Peyer's patch (tissue), 4 donors: ENCODE measurements at regions not wholly inside any gene's neighbourhood (a gene's known extent, or its start where the extent isn't known, plus 50 kb on each side); places are given as distances from the start of the nearest gene placed in this dataset.

Experiments
- DNase-seq, 3 donors: peaks; one replicate each; pipeline ENCODE4 v3.0.0-alpha.2; 2017 to 2019
- H3K27ac ChIP-seq, 4 donors: fragments of 200-600 bp; sonication (generic); one replicate each; pipeline ENCODE4 v1.5.1; 2016 to 2019
- H3K27me3 ChIP-seq, 2 donors: fragments of 200-600 bp; sonication (generic); one replicate each; pipeline ENCODE4 v1.5.1; 2019
- H3K36me3 ChIP-seq, 3 donors: fragments of 200-600 bp; sonication (generic); one replicate each; pipeline ENCODE4 v1.5.1; 2016 to 2019
- H3K4me1 ChIP-seq, 4 donors: fragments of 200-600 bp; sonication (generic); one replicate each; pipeline ENCODE4 v1.5.1; 2016 to 2019
- H3K4me3 ChIP-seq, 4 donors: fragments of 200-600 bp; sonication (generic); 1 replicate in 3 of 4; 2 replicates in 1 of 4; pipeline ENCODE4 v1.5.1; 2016 to 2019; ENCODE audit warnings: mild to moderate bottlenecking in 1 of 4
- H3K9me3 ChIP-seq, 4 donors: fragments of 200-600 bp; sonication (generic); one replicate each; pipeline ENCODE4 v1.5.1; 2016 to 2019; ENCODE audit warnings: mild to moderate bottlenecking in 1 of 4
- CTCF ChIP-seq, 6 experiments: fragments of 450-650 bp in 4 of 6; fragments of 200-600 bp in 2 of 6; sonication (generic) in 1 of 6; IDR thresholded peaks; one replicate each; pipeline ENCODE4 v1.5.1; 2017 to 2019; ENCODE audit warnings: antibody characterized with exemption in 6 of 6, mild to moderate bottlenecking in 3 of 6, moderate library complexity in 1 of 6
- POLR2A ChIP-seq, 2 donors: fragments of 450-650 bp; IDR thresholded peaks; one replicate each; pipeline ENCODE4 v1.5.1; 2017; ENCODE audit warnings: antibody characterized with exemption in 2 of 2, mild to moderate bottlenecking in 2 of 2, moderate library complexity in 2 of 2

DNA sequence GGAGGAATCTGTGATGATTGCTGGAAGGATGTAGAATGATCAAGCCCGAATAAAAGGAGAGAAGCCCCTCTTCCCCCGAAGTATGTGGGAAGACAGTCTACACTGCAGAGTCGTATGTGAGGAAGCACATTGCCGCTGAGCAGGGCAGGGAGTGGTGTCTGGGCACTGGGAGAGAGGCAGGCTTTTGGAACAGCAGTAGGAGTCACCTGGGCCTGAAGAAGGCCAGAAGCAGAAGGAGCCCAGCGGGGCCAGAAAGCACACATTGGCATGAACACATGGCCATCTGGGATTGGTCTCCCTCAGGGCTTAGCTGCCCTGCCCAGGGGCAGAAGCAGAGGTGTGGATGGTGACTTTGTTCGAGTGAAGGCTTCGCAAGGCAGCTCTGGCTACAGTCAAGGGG, 162.8 kb downstream of the ERCC6L2 start:
- no peak for DNase-seq
- H3K36me3 ChIP-seq, result no peaks in the 10 kb centered on the region
- TF ChIP-seq CTCF (IDR thresholded peaks at IDR 0.05), result no peak
- TF ChIP-seq POLR2A (IDR thresholded peaks at IDR 0.05), result no peak
- peaks cover 0 to 12% (median 0%) of the 10 kb centered on the region in 4 donors for H3K9me3 ChIP-seq
- no peak overlapping the region for H3K27ac ChIP-seq
- no peaks in the 10 kb centered on the region for H3K27me3 ChIP-seq
- no peaks in the 10 kb centered on the region for H3K4me1 ChIP-seq
- no peak overlapping the region for H3K4me3 ChIP-seq

DNA sequence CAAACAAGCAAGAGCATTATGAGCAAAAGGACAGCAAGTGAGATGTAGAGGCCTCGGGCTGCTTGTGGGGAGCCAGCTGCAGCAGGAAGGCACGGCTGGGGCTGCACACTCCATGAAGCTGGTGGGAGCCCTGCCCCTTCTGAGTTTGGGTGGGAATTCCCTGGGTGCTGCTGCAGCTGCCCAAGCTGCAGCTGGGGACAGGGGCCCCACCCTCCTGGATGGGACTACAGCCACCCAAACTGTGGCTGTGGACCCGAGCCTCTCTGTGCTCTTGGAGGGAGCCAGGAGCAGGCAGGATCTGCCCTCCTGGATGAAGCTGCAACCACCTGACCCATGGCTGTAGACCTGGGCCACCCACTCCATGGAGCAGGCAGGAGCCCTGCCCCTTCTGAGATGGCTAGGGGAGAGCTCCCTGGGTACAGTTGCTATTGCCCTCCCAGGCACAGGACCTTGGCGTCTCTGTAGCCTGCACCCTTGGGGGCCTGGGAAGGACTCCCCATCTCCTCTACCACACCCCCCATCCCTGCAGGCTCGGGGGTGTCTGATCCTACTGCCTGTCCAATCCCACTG, 159.1 kb downstream of the ERCC6L2 start:
- peaks cover 0 to 12% (median 0%) of the 10 kb centered on the region in 4 donors for H3K9me3 ChIP-seq
- TF ChIP-seq CTCF (IDR thresholded peaks at IDR 0.05), result no peak
- TF ChIP-seq POLR2A (IDR thresholded peaks at IDR 0.05), result no peak
- no peak overlapping the region for H3K27ac ChIP-seq
- H3K4me3 ChIP-seq, result no peak overlapping the region
- DNase-seq, result peak in 1 of 3 donors; percentile 29
- H3K36me3 ChIP-seq, result no peaks in the 10 kb centered on the region
- no peaks in the 10 kb centered on the region for H3K4me1 ChIP-seq
- no peaks in the 10 kb centered on the region for H3K27me3 ChIP-seq

- H3K9me3 ChIP-seq, result peaks cover 0 to 12% (median 0%) of the 10 kb centered on the region in 4 donors
- no peaks in the 10 kb centered on the region for H3K4me1 ChIP-seq
- DNase-seq, result peak in 1 of 3 donors; percentile 31
- TF ChIP-seq CTCF (IDR thresholded peaks at IDR 0.05) (no peak), POLR2A (IDR thresholded peaks at IDR 0.05) (no peak)
- no peaks in the 10 kb centered on the region for H3K27me3 ChIP-seq
- no peak overlapping the region for H3K27ac ChIP-seq
- H3K4me3 ChIP-seq, result no peak overlapping the region
- H3K36me3 ChIP-seq, result no peaks in the 10 kb centered on the region
These were observed 158.4 kb downstream of the ERCC6L2 start for GRCh38 chr9:96033896-96034295.

GRCh38 chr9:96031916-96032534, 156.5 kb downstream of the ERCC6L2 start:
- no peak for TF ChIP-seq CTCF (IDR thresholded peaks at IDR 0.05)
- no peak for TF ChIP-seq POLR2A (IDR thresholded peaks at IDR 0.05)
- peak overlapping the region in 1 of 4 donors; percentile 20 for H3K27ac ChIP-seq
- peaks cover 0 to 7% (median 3%) of the 10 kb centered on the region in 4 donors for H3K4me1 ChIP-seq
- peaks cover 0 to 12% (median 0%) of the 10 kb centered on the region in 4 donors for H3K9me3 ChIP-seq
- H3K36me3 ChIP-seq, result no peaks in the 10 kb centered on the region
- no peak overlapping the region for H3K4me3 ChIP-seq
- peak in 1 of 3 donors; percentile 33 for DNase-seq
- no peaks in the 10 kb centered on the region for H3K27me3 ChIP-seq

DNA sequence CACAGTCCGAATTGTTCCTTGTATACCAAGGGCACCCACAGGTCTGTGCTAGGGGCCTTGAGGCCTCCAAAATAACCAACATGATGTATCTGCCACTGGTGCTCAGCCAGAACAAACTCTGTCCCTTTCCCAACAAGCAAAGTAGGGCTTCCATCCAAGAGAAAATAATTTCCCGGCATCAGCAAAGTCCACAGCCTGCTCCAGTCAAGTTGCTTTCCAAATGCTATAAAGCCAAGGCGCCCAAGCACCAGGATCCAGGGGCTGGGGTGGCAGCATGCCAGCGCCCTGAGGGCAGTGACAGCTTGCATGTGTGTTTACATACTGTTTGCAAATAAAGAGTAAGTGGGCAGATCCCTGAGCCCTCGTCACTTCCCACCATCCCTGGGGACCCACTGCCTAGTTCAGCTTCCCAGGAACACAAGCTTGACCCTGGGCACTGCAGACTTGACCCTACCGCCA, 155.9 kb downstream of the ERCC6L2 start:
- peaks cover 0 to 12% (median 0%) of the 10 kb centered on the region in 4 donors for H3K9me3 ChIP-seq
- H3K27ac ChIP-seq, result peak overlapping the region in 1 of 4 donors; percentile 20
- DNase-seq, result no peak
- no peaks in the 10 kb centered on the region for H3K36me3 ChIP-seq
- no peaks in the 10 kb centered on the region for H3K27me3 ChIP-seq
- peaks cover 0 to 7% (median 3%) of the 10 kb centered on the region in 4 donors for H3K4me1 ChIP-seq
- no peak overlapping the region for H3K4me3 ChIP-seq
- TF ChIP-seq CTCF (IDR thresholded peaks at IDR 0.05), result no peak
- TF ChIP-seq POLR2A (IDR thresholded peaks at IDR 0.05), result no peak
